ENCODE measurements at regions not wholly inside any gene's neighbourhood (a gene's known extent, or its start where the extent isn't known, plus 50 kb on each side); places are given as distances from the start of the nearest gene placed in this dataset.

DNA sequence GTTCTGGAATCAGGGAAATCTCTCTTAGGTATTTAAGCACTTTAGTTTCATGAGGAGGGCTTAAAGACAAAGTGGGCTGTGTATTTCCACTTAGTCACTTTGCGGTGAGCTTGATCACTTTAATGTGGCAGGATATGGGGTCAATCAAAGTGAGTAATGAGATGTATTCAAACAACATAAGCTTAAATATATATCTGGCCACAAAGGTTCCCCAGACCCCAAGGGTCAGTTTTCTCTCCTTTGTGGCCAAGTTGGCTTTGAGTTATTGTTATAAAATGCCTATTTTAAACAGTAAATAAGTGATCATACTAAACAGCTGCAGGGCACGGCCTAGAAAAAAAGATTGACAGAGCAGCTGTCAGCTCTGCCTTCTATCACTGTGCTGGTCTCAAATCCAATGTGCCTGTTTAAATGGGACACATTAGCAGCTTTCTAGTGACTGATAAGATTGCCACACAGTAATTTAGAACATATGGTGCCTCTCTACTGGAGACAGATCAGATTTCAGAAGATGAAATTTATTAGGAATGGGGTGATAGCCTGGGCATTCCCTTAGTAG is 363.9 kb downstream of the AGTPBP1 start:
- Histone ChIP-seq H3K4me3 (ENCODE audit: low read depth in 1 of 3, low read length in 3 of 3) (no peak overlapping the region), H3K9ac (ENCODE audit: low read depth in 1 of 2, low read length in 2 of 2) (no peak overlapping the region), H3K36me3 (ENCODE audit: control insufficient read depth in 4 of 4, insufficient read depth in 3 of 4, low read depth in 1 of 4, low read length in 3 of 4) (no peaks in the 10 kb centered on the region), H3K4me1 (ENCODE audit: control insufficient read depth in 4 of 4, insufficient read depth in 4 of 4, low read length in 3 of 4) (no peaks in the 10 kb centered on the region), H3K27ac (ENCODE audit: low read depth in 1 of 2, low read length in 2 of 2) (no peak overlapping the region), H3K27me3 (ENCODE audit: control insufficient read depth in 4 of 4, insufficient read depth in 4 of 4, low read length in 3 of 4) (peaks cover 0 to 5% (median 0%) of the 10 kb centered on the region in 4 donors), H3K9me3 (ENCODE audit: control insufficient read depth in 4 of 4, low read length in 3 of 4) (no peaks in the 10 kb centered on the region)
- 55% methylated on average over 2 of the region's 2 CpGs for WGBS
- TF ChIP-seq, protein P1, sequence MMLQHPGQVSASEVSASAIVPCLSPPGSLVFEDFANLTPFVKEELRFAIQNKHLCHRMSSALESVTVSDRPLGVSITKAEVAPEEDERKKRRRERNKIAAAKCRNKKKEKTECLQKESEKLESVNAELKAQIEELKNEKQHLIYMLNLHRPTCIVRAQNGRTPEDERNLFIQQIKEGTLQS (IDR thresholded peaks at IDR 0.05), result no peak
- TF ChIP-seq, protein P2, sequence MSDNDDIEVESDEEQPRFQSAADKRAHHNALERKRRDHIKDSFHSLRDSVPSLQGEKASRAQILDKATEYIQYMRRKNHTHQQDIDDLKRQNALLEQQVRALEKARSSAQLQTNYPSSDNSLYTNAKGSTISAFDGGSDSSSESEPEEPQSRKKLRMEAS (IDR thresholded peaks at IDR 0.05), result no peak
- DNase-seq (ENCODE audit: low spot score), result no peak

DNA sequence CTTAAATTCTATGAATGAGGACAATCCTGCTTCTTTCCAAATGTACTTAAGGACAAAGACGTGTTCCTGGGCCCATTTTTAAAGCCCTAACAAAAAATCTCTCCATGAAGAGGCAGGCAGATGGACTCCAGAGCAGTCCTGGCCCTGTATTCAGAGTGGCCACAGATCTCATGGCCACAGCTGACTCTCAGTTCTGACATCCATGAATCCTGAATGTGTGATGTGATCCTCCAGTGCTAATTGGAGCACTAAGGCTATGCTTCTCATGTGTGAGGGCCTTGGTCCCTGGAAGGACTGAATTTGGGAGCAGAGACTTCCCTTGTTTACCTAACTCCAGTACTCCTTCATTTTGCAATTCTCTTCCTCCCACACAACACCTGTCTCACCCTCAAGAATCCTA is 373.0 kb downstream of the AGTPBP1 start:
- Histone ChIP-seq H3K9ac (ENCODE audit: low read depth in 1 of 2, low read length in 2 of 2) (no peak overlapping the region), H3K27me3 (ENCODE audit: control insufficient read depth in 4 of 4, insufficient read depth in 4 of 4, low read length in 3 of 4) (no peaks in the 10 kb centered on the region), H3K4me1 (ENCODE audit: control insufficient read depth in 4 of 4, insufficient read depth in 4 of 4, low read length in 3 of 4) (no peaks in the 10 kb centered on the region), H3K36me3 (ENCODE audit: control insufficient read depth in 4 of 4, insufficient read depth in 3 of 4, low read depth in 1 of 4, low read length in 3 of 4) (no peaks in the 10 kb centered on the region), H3K9me3 (ENCODE audit: control insufficient read depth in 4 of 4, low read length in 3 of 4) (no peaks in the 10 kb centered on the region), H3K4me3 (ENCODE audit: low read depth in 1 of 3, low read length in 3 of 3) (no peak overlapping the region), H3K27ac (ENCODE audit: low read depth in 1 of 2, low read length in 2 of 2) (no peak overlapping the region)
- no peak for TF ChIP-seq HNF4A (conservative IDR thresholded peaks at IDR 0.05)
- TF ChIP-seq, protein P3, sequence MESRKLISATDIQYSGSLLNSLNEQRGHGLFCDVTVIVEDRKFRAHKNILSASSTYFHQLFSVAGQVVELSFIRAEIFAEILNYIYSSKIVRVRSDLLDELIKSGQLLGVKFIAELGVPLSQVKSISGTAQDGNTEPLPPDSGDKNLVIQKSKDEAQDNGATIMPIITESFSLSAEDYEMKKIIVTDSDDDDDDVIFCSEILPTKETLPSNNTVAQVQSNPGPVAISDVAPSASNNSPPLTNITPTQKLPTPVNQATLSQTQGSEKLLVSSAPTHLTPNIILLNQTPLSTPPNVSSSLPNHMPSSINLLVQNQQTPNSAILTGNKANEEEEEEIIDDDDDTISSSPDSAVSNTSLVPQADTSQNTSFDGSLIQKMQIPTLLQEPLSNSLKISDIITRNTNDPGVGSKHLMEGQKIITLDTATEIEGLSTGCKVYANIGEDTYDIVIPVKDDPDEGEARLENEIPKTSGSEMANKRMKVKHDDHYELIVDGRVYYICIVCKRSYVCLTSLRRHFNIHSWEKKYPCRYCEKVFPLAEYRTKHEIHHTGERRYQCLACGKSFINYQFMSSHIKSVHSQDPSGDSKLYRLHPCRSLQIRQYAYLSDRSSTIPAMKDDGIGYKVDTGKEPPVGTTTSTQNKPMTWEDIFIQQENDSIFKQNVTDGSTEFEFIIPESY (IDR thresholded peaks at IDR 0.05), result no peak
- no peak for TF ChIP-seq EGR1 (IDR thresholded peaks at IDR 0.05; ENCODE audit: low read depth in 2 of 2)
- TF ChIP-seq, protein P1 (IDR thresholded peaks at IDR 0.05), result no peak
- TF ChIP-seq, protein P4, sequence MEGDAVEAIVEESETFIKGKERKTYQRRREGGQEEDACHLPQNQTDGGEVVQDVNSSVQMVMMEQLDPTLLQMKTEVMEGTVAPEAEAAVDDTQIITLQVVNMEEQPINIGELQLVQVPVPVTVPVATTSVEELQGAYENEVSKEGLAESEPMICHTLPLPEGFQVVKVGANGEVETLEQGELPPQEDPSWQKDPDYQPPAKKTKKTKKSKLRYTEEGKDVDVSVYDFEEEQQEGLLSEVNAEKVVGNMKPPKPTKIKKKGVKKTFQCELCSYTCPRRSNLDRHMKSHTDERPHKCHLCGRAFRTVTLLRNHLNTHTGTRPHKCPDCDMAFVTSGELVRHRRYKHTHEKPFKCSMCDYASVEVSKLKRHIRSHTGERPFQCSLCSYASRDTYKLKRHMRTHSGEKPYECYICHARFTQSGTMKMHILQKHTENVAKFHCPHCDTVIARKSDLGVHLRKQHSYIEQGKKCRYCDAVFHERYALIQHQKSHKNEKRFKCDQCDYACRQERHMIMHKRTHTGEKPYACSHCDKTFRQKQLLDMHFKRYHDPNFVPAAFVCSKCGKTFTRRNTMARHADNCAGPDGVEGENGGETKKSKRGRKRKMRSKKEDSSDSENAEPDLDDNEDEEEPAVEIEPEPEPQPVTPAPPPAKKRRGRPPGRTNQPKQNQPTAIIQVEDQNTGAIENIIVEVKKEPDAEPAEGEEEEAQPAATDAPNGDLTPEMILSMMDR (IDR thresholded peaks at IDR 0.05; ENCODE audit: low read depth, low read length, missing input control), result no peak
- TF ChIP-seq, protein P5, sequence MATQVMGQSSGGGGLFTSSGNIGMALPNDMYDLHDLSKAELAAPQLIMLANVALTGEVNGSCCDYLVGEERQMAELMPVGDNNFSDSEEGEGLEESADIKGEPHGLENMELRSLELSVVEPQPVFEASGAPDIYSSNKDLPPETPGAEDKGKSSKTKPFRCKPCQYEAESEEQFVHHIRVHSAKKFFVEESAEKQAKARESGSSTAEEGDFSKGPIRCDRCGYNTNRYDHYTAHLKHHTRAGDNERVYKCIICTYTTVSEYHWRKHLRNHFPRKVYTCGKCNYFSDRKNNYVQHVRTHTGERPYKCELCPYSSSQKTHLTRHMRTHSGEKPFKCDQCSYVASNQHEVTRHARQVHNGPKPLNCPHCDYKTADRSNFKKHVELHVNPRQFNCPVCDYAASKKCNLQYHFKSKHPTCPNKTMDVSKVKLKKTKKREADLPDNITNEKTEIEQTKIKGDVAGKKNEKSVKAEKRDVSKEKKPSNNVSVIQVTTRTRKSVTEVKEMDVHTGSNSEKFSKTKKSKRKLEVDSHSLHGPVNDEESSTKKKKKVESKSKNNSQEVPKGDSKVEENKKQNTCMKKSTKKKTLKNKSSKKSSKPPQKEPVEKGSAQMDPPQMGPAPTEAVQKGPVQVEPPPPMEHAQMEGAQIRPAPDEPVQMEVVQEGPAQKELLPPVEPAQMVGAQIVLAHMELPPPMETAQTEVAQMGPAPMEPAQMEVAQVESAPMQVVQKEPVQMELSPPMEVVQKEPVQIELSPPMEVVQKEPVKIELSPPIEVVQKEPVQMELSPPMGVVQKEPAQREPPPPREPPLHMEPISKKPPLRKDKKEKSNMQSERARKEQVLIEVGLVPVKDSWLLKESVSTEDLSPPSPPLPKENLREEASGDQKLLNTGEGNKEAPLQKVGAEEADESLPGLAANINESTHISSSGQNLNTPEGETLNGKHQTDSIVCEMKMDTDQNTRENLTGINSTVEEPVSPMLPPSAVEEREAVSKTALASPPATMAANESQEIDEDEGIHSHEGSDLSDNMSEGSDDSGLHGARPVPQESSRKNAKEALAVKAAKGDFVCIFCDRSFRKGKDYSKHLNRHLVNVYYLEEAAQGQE (IDR thresholded peaks at IDR 0.05), result no peak
- TF ChIP-seq TAF1 (conservative IDR thresholded peaks at IDR 0.05), result no peak
- TF ChIP-seq RAD21 (IDR thresholded peaks at IDR 0.05), result no peak
- no peak for TF ChIP-seq SP1 (IDR thresholded peaks at IDR 0.05)
- TF ChIP-seq, protein P2 (IDR thresholded peaks at IDR 0.05), result no peak
- no peak for TF ChIP-seq GABPA (IDR thresholded peaks at IDR 0.05 in 1 of 2, conservative IDR thresholded peaks at IDR 0.05 in 1 of 2)
- TF ChIP-seq NR2F2 (IDR thresholded peaks at IDR 0.05), result no peak
- no peak for TF ChIP-seq JUND (IDR thresholded peaks at IDR 0.05)
- no peak for TF ChIP-seq FOXA2 (IDR thresholded peaks at IDR 0.05)
- no peak for TF ChIP-seq YY1 (IDR thresholded peaks at IDR 0.05)
- 54% methylated on average over 1 of the region's 1 CpG for WGBS
- no peak for DNase-seq (ENCODE audit: low spot score)
